ENCODE measurements at regions not wholly inside any gene's neighbourhood (a gene's known extent, or its start where the extent isn't known, plus 50 kb on each side); places are given as distances from the start of the nearest gene placed in this dataset.

- TF ChIP-seq, protein P1, sequence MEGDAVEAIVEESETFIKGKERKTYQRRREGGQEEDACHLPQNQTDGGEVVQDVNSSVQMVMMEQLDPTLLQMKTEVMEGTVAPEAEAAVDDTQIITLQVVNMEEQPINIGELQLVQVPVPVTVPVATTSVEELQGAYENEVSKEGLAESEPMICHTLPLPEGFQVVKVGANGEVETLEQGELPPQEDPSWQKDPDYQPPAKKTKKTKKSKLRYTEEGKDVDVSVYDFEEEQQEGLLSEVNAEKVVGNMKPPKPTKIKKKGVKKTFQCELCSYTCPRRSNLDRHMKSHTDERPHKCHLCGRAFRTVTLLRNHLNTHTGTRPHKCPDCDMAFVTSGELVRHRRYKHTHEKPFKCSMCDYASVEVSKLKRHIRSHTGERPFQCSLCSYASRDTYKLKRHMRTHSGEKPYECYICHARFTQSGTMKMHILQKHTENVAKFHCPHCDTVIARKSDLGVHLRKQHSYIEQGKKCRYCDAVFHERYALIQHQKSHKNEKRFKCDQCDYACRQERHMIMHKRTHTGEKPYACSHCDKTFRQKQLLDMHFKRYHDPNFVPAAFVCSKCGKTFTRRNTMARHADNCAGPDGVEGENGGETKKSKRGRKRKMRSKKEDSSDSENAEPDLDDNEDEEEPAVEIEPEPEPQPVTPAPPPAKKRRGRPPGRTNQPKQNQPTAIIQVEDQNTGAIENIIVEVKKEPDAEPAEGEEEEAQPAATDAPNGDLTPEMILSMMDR (IDR thresholded peaks at IDR 0.05) = no peak
- no peak for TF ChIP-seq POLR2A (IDR thresholded peaks at IDR 0.05)
These were observed 68.9 kb upstream of the FOXK1 start for GRCh38 chr7:4612939-4613841.

All from tibial nerve (tissue), 3 donors.